A172 (cell line): ENCODE measurements at regions not wholly inside any gene's neighbourhood (a gene's known extent, or its start where the extent isn't known, plus 50 kb on each side); places are given as distances from the start of the nearest gene placed in this dataset.

ENCODE experiments used
- DNase-seq: peaks from one replicate; pipeline ENCODE4 v3.0.0-alpha.2; 2015; ENCODE audit warnings: low spot score

DNA sequence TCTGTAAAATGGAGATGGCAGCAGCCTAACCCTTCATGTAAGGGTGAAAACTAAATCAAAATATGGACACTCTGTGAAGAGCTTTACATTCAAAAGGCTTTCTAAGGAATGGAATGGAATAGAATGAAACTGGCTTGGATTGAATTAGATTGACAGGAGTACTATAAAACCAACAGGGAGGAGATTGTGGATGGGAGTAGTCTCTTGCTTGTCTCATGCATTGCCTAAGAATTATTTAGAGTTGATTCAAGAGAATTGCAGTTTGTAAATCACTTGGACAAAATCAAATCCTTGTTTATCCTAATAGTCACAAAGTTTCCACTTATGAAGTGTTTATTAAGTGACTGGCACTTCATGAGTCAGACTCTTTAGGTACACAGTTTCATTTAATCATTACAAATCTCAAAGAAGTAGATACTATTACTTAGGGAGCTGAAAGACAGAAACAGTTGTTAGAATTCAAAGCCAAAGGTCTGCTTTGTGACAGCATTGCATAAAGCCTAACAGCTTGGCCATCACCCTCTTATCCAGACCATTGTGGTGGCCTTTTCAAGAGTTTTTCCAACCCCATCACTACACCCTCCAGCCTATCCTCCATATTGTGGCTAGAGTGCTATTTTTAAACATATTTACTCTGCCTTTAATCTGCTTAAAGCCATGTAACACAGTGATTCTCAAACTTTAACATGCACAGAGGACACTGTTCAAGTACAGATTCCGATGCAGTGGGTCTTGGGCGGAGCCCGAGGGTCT lies 91.9 kb upstream of the GHITM start:
- DNase-seq, result no peak

DNA sequence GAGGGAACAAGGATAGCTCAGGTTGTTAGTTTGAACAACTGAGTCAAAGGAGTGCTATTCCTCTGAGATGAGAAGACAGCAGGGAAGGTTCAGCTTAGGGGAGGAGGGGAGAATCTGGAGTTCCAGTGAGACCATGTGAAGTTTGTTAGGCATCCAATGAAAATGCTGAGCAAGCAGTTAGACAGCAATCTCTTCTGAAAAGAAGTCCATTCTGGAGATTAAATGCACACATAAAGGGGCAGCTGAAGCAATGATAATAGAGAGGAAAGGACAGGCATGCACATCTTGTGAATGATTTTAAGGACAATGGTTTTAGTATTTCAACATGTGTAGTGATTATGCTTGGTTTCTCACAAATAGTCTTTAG lies 89.7 kb upstream of the GHITM start:
- DNase-seq, result no peak

DNA sequence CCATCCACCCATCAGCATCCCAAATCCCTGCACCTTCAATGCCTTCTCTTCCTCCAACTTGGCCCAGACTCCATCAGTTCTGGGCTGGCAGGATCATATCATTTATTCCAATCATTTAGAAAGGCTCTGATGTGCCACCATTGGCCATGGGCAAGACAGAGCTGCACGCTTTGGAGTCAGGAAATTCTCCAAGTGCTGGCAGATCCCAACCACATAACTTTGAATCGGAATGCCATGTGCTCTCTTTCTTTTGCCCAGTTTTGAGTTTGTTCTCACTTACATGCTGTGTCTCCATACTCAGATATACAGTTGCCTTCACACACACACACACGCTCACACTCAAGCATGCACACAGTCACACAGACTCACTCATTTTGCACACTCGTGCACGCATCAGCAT lies 85.7 kb upstream of the GHITM start:
- DNase-seq, result no peak

- DNase-seq, result no peak
Observed at GRCh38 chr10:84054743-84055142, 84.6 kb upstream of the GHITM start.

DNA sequence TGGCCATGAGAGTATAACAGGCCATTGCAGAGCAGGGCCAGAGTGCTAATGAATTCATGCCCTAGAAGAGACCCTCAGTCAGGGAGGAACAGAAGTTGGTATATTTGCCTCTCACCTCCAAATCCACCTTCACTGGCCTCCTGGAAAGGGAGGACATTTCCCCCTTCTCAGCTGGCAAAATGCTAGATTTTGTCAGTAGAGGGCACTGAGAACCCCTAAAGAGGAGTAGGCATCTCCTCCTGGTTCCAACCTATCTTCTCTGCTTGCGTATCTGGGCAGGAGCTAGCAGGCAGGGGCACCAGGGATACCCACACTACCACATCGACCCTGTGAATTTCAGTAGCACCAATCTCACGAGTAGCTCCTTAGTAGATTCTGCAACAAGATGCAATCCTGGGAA lies 79.8 kb upstream of the GHITM start:
- DNase-seq, result no peak

DNA sequence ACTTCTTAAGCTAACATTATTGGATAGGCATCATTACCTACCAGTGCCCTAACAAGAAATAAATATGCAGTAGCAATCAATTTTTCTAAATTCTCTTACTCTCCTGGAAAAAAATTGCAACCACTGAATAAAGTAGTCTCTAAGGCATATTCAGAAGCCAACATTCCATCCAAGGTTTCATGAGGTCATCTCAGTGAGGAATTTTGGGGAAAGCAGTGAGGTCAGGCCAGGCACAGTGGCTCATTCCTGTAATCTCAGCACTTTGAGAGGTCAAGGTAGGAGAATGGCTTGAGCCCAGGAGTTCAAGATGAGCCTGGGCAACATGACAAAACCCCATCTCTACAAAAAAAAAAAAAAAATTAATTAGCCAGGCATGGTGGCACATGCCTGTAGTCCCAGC lies 75.9 kb upstream of the GHITM start:
- no peak for DNase-seq

DNA sequence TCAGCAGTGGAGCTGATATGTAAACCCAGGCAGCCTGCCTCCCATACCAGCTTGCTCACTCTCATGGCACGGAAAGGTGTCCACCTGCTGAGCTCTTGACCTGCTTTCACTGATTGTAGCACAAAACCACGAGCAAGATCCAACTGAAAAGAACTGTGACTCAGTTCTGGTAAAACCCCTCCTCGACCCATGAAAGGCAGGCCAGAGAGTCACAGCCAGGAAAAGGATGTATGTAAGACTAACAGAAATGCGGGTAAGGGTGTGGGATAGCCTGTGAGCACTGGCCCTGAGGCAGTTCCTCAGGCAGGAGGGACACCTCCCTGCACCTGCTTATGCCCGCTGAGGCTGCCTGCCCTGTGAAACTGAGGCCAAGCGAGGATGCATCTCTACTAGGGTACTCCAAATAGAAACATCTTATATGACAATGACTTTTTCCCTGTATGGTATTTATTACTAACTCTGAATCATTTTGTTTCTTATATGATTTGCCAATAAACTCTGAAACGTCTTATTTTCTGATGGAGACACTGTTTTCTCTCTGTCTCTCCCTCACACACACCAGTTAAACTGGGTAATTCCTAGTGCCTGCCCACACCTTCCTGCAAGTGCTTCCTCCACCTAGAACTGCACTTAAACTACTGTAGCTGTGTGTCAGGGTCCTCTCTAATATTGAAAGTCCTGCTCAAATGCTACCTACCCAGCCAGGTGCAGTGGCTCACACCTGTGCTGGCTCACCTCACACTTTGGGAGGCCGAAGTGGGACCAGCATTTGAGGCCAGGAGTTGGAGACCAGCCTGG lies 73.3 kb upstream of the GHITM start:
- no peak for DNase-seq

DNA sequence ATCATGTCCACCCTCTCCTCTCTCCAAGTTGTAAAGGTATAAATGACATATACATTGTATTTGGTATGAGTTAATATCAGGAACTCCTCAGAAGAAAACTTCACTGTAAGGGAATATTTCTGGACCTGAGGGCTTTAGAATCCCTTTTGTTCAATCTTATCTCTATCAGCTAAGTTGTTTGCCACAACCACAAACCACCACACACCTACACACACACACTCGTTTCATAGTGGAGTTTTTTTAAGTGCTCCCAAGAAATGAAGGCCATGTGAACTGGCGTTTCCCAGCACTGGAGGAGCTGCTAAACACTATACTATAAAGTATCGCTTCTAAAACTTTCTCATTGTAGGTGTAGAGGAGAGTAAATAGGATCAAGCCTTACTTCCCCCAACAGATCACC lies 64.8 kb upstream of the GHITM start:
- no peak for DNase-seq

DNA sequence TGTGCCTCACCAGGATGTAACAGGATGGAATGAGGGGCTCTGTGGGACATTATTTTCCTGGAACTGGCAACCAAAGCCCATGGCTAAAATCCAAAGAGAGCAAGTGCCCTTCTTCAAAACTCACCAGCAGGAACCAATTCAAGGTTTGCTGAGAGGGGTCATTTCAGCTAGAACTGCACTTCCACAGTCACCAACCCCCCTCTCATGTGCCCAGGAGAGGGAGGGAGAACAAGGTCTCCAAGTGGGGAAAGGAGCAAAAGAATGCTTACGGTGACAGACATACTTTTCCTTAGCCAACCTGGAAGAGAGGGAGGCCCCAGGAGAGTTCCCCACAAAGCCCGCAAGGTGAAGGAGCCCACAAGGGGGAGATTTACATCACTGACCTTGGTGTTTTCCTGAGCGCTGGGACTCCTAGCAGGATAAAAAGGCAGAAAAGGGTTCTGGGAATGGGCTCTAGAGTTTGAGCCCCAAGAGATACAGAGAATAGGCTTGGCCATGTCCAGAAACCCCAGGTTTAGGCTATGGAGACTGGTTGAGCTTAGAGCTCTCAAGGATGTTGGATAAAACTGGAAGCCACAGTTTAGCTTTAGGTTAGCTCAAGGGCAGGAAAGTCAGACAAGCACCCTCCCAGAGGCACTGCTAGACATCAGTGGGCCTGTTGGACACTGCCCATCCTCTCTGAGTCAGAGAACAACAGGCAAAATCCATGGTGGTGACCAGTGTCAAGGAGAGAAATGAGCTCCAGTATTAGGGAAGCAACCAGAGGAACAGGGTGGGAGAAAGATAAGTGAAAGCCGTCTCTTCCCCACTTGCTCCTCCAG lies 63.9 kb upstream of the GHITM start:
- no peak for DNase-seq

- DNase-seq, result peak; percentile 71
Observed at GRCh38 chr10:84076047-84076388, 63.3 kb upstream of the GHITM start.

DNA sequence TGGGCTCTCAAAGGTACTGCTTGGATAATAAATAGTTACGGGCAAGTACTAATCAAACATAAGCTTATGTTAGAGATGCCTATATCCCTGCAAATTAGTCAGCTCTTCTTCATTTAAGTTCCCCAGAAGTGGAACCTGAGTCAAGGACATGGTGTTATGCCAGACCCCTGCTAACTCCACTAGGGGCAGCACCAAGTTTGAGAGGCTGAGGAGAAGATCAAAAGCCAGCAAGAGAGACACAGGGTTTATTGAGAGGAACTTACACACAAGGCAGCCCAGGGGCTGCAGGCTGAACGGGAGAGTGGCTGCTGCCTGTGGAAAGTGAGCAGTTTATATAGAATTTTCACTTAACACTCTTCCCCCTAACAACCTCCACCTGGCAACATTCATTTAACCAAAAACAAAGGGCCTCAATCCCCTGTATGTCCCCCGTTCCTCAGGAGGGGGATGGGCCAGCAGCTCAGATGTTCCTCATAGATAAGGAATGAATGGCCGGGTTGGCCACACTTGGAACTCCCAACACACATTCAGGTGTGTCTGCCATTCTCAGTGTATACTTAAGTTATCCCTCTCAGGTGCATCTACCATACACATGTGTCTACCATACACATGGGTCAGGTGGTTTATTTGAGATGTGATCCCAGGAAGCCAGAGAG lies 62.6 kb upstream of the GHITM start:
- DNase-seq, result peak; percentile 25

DNA sequence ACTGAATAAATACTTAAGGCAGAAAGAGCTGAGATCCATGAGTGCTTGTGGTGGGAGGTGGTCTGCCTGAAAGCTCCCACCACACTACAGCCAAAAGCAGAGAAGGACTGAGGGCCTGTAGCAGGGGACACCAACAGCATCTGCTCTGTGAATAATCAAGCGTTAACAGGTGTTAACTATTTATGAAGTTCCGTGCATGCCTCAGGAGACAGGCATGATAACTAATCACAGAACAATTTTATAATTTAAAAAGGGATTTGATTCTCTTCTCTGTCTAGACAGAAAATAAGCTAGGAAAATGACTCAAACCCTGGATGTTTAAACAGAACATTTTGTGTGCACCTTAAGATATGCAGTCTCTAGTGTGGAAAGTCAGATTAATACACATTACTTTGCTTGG lies 61.5 kb upstream of the GHITM start:
- no peak for DNase-seq

- no peak for DNase-seq
Observed at GRCh38 chr10:84078771-84079170, 60.5 kb upstream of the GHITM start.

DNA sequence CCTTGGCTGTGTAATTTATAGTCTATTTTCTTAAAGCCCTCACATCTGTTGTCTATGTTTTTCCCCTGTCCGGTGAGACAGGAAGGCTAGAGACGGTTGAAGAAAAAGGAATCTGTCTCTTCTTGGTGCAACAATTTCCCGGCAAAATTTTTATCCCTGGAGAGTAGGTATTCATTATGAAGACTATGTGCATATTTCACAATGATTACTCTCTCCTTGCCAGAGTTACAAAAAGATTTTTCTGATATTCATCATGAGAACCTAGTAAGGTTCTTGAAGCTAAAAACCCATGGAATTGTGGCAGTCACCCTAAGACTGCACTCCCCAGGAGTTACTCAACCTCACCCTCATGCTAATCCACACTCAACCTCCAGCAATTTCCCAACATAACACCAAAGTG lies 55.0 kb upstream of the GHITM start:
- no peak for DNase-seq

DNA sequence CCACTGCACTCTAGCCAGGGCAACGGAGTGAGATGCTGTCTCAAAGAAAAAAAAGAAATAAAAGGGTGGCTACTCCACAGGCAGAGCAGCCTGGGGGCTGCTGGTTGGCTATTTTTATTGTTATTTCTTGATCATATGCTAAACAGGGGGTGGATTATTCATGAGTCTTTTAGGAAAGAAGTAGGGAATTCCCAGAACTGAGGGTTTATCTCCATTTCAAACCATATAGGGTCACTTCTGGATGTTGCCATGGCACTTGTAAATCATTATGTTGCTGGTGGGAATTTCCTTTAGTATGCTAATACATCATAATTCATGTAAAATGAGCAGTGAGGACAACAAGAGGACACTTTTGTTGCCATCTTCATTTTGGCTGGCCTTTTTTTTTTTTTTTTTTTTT lies 52.1 kb upstream of the GHITM start:
- DNase-seq, result no peak

DNA sequence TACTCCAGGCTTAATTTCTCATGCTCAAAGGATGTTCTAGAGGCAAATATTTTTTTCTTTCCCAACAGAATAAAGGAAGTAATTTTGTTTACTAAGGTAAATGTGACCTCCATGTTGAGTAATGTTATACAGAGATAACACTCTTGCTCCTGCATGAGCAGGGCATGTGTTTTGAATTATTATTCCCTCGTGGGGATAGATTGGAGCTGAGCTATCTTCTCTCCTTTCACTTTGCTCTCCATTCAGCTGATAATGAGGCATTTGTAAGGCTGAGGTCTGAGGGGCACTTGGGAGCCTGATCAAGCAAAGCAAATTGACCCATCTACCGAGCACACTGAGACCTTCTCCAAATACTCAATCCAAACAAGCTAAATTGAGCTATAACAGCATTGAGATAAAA lies 50.7 kb upstream of the GHITM start:
- no peak for DNase-seq

- no peak for DNase-seq
Observed at GRCh38 chr10:84089162-84089561, 50.1 kb upstream of the GHITM start.
